A549 (cell line): ENCODE measurements at regions not wholly inside any gene's neighbourhood (a gene's known extent, or its start where the extent isn't known, plus 50 kb on each side); places are given as distances from the start of the nearest gene placed in this dataset.
A peak's percentile ranks its signal among the peaks of the same experiment; 100 is the strongest.

ENCODE experiments used
- ATAC-seq, 2 experiments: fragments of 200-7000 bp in 1 of 2; fragments of >200 bp in 1 of 2; cut with Nextera tagmentation in 1 of 2; cut with Tn5 transposase in 1 of 2; 3 replicates each; pipeline versions ENCODE4 v1.8.0 to v1.9.1; 2018 to 2020; ENCODE audit warnings: mild to moderate bottlenecking in 1 of 2, moderate library complexity in 1 of 2
- CTCF ChIA-PET: fragments of 300-600 bp; sonication (Branson Sonifier 250); formaldehyde crosslinking; extraction: SDS; loops from one replicate; lab custom pipeline; 2021; ENCODE audit warnings: antibody characterized with exemption, inconsistent platforms; lab: Yijun Ruan, JAX
- POLR2A ChIA-PET: fragments of 350-600 bp; formaldehyde crosslinking; extraction: SDS; loops from one replicate; lab custom pipeline; 2021; ENCODE audit warnings: antibody characterized with exemption, inconsistent platforms; lab: Yijun Ruan, JAX
- DNase-seq, 2 experiments: peaks; one replicate each; pipeline versions ENCODE4 v3.0.0 to v3.0.0-alpha.2; 2011 to 2016; ENCODE audit warnings: low read depth in 1 of 2, low spot score in 1 of 2
- FAIRE-seq: peaks from 2 replicates; lab custom pipeline; 2011; peaks lifted over from hg19 to GRCh38; lab: Jason Lieb, UNC
- H3K27ac ChIP-seq, 2 experiments: fragments of >200 bp; sonication (Bioruptor Twin); formaldehyde crosslinking; 3 replicates each; pipeline ENCODE4 v1.5.1; 2016 to 2017
- H3K4me1 ChIP-seq: fragments of >200 bp; sonication (Bioruptor Twin); formaldehyde crosslinking; 3 replicates; pipeline ENCODE4 v1.6.1; 2016
- H3K4me2 ChIP-seq: fragments of >200 bp; sonication (Bioruptor Twin); formaldehyde crosslinking; 3 replicates; pipeline ENCODE4 v1.6.1; 2016
- H3K4me3 ChIP-seq: fragments of >200 bp; sonication (Bioruptor Twin); formaldehyde crosslinking; 3 replicates; pipeline ENCODE4 v1.5.1; 2016
- H3K9me3 ChIP-seq: fragments of >200 bp; sonication (Bioruptor Twin); formaldehyde crosslinking; 3 replicates; pipeline ENCODE4 v1.6.1; 2016
- BHLHE40 ChIP-seq: IDR thresholded peaks from 2 replicates; pipeline ENCODE4 v1.6.1; 2012; ENCODE audit warnings: low read depth, low read length, inconsistent platforms
- CBX8 ChIP-seq: fragments of 200-600 bp; sonication (generic); IDR thresholded peaks from 2 replicates; pipeline ENCODE4 v1.6.1; 2016
- CHD2 ChIP-seq: fragments of 150-350 bp; IDR thresholded peaks from 2 replicates; pipeline ENCODE4 v1.6.1; 2014; ENCODE audit warnings: low read length; ENCODE audit not compliant: partially characterized antibody
- EHF ChIP-seq: fragments of 250-450 bp; sonication (Bioruptor Pico); IDR thresholded peaks from 2 replicates; pipeline ENCODE4 v1.5.0; 2020; ENCODE audit warnings: mild to moderate bottlenecking
- ESRRA ChIP-seq: fragments of 150-350 bp; IDR thresholded peaks from 2 replicates; pipeline ENCODE4 v1.6.1; 2014; ENCODE audit warnings: mild to moderate bottlenecking, low read length, borderline replicate concordance
- FOSL2 ChIP-seq, 2 experiments: fragments of 450-650 bp in 1 of 2; fragments of >200 bp in 1 of 2; sonication (Bioruptor Twin) in 1 of 2; formaldehyde crosslinking; IDR thresholded peaks; 2 replicates each; pipeline versions ENCODE4 v1.5.0 to v1.6.1; 2016 to 2020; ENCODE audit warnings: mild to moderate bottlenecking in 1 of 2, moderate library complexity in 1 of 2
- HDAC2 ChIP-seq: fragments of 200-600 bp; sonication (generic); IDR thresholded peaks from 2 replicates; pipeline ENCODE4 v1.6.1; 2016
- HEYL ChIP-seq: fragments of 250-450 bp; sonication (Bioruptor Pico); IDR thresholded peaks from 2 replicates; pipeline ENCODE4 v1.8.0; 2021; ENCODE audit warnings: mild to moderate bottlenecking, moderate library complexity
- HOXA7 ChIP-seq: fragments of 250-450 bp; sonication (Bioruptor Pico); IDR thresholded peaks from 2 replicates; pipeline ENCODE4 v1.5.0; 2020; ENCODE audit warnings: mild to moderate bottlenecking, moderate library complexity
- MAZ ChIP-seq: fragments of 150-350 bp; IDR thresholded peaks from 2 replicates; pipeline ENCODE4 v1.6.1; 2014; ENCODE audit warnings: antibody characterized with exemption, low read depth, low read length, borderline replicate concordance
- NFE2L2 ChIP-seq: fragments of 150-350 bp; conservative IDR thresholded peaks from 2 replicates; pipeline ENCODE4 v1.6.1; 2014; ENCODE audit warnings: low read length
- NPAS2 ChIP-seq: fragments of 250-450 bp; sonication (Bioruptor Pico); IDR thresholded peaks from 2 replicates; pipeline ENCODE4 v1.8.0; 2022; ENCODE audit warnings: mild to moderate bottlenecking, moderate library complexity, borderline replicate concordance
- PHF8 ChIP-seq: fragments of 200-600 bp; sonication (generic); IDR thresholded peaks from 2 replicates; pipeline ENCODE4 v1.6.1; 2016; ENCODE audit warnings: low read depth, mild to moderate bottlenecking, antibody characterized with exemption, moderate library complexity, borderline replicate concordance
- POLR2A ChIP-seq: IDR thresholded peaks from 2 replicates; pipeline ENCODE4 v1.6.1; 2012; ENCODE audit warnings: mild to moderate bottlenecking, low read length
- POLR2AphosphoS2 ChIP-seq: conservative IDR thresholded peaks from 2 replicates; pipeline ENCODE4 v1.6.1; 2012; ENCODE audit warnings: low read length, improper control_type of control experiment, inconsistent platforms
- RARB ChIP-seq: fragments of 250-450 bp; sonication (Bioruptor Pico); IDR thresholded peaks from 2 replicates; pipeline ENCODE4 v1.8.0; 2021; ENCODE audit warnings: mild to moderate bottlenecking, moderate library complexity
- RFX5 ChIP-seq: fragments of 450-650 bp; IDR thresholded peaks from 2 replicates; pipeline ENCODE4 v1.7.1; 2014; ENCODE audit warnings: antibody characterized with exemption, mild to moderate bottlenecking, moderate library complexity
- RNF2 ChIP-seq: fragments of 200-600 bp; sonication (generic); IDR thresholded peaks from 2 replicates; pipeline ENCODE4 v1.6.1; 2016; ENCODE audit warnings: low read depth, mild to moderate bottlenecking, antibody characterized with exemption, moderate library complexity, borderline replicate concordance
- SREBF2 ChIP-seq: fragments of 450-650 bp; IDR thresholded peaks from 2 replicates; pipeline ENCODE4 v1.6.1; 2014; ENCODE audit warnings: mild to moderate bottlenecking, moderate library complexity
- ZNF302 ChIP-seq: fragments of 250-450 bp; sonication (Bioruptor Pico); IDR thresholded peaks from 2 replicates; pipeline ENCODE4 v1.9.0; 2021; ENCODE audit warnings: inconsistent platforms, mild to moderate bottlenecking, moderate library complexity
- WGBS: methylation state at CpG from one replicate; pipeline ENCODE4 v1.1.6; 2017; ENCODE audit errors: missing lambda C conversion rate; 5-methylcytosine and 5-hydroxymethylcytosine counted together
- TF ChIP-seq, protein P1 (sequence below): fragments of >200 bp; sonication (Bioruptor Twin); formaldehyde crosslinking; IDR thresholded peaks from 3 replicates; pipeline ENCODE4 v1.6.1; 2016
- TF ChIP-seq, protein P2 (sequence below): fragments of 150-350 bp; IDR thresholded peaks from 2 replicates; pipeline ENCODE4 v1.6.1; 2014; ENCODE audit warnings: low read depth, mild to moderate bottlenecking, low read length
- TF ChIP-seq, protein P3 (sequence below): fragments of 250-450 bp; sonication (Bioruptor Pico); IDR thresholded peaks from 2 replicates; pipeline ENCODE4 v1.5.0; 2020; ENCODE audit warnings: low read depth, mild to moderate bottlenecking, moderate library complexity
- TF ChIP-seq, protein P4 (sequence below): fragments of >200 bp; sonication (Bioruptor Twin); formaldehyde crosslinking; IDR thresholded peaks from 3 replicates; pipeline ENCODE4 v1.5.1; 2016

DNA sequence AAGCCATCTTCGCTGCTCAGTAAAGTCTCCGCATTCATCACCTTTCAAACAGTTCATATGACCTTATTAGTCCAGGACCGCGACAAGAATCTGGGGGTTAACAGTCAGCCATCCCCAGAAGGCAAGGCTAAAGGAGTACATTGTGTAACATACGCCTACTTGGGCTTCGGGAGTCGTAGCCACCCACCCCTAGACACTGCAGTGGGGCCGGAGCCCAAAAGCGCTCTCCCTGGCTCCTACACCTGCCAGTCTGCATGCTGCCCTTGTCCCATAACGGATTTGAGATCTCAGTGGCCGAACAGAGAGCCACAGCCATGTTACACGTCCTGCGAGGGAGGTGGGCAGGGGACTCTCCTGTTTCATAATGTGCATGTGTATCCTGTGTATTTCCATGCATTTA is 1405.5 kb downstream of the GRIK2 start:
- no peak for FAIRE-seq
- no peaks in the 10 kb centered on the region for H3K4me1 ChIP-seq
- TF ChIP-seq RFX5 (no peak), POLR2AphosphoS2 (no peak), NPAS2 (CRISPR knock-in tag) (no peak), EHF (CRISPR knock-in tag) (no peak), PHF8 (no peak), FOSL2 (IDR thresholded peaks at IDR 0.05) (no peak), FOSL2 (CRISPR knock-in tag; IDR thresholded peaks at IDR 0.05) (no peak), ESRRA (no peak), MAZ (no peak), RARB (CRISPR knock-in tag) (no peak), CHD2 (no peak), NFE2L2 (no peak), CBX8 (no peak), POLR2A (no peak), HDAC2 (no peak), ZNF302 (no peak), SREBF2 (no peak), RNF2 (no peak)
- TF ChIP-seq, protein P1, sequence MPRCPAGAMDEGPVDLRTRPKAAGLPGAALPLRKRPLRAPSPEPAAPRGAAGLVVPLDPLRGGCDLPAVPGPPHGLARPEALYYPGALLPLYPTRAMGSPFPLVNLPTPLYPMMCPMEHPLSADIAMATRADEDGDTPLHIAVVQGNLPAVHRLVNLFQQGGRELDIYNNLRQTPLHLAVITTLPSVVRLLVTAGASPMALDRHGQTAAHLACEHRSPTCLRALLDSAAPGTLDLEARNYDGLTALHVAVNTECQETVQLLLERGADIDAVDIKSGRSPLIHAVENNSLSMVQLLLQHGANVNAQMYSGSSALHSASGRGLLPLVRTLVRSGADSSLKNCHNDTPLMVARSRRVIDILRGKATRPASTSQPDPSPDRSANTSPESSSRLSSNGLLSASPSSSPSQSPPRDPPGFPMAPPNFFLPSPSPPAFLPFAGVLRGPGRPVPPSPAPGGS: no peak
- TF ChIP-seq, protein P2, sequence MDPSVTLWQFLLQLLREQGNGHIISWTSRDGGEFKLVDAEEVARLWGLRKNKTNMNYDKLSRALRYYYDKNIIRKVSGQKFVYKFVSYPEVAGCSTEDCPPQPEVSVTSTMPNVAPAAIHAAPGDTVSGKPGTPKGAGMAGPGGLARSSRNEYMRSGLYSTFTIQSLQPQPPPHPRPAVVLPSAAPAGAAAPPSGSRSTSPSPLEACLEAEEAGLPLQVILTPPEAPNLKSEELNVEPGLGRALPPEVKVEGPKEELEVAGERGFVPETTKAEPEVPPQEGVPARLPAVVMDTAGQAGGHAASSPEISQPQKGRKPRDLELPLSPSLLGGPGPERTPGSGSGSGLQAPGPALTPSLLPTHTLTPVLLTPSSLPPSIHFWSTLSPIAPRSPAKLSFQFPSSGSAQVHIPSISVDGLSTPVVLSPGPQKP: no peak
- TF ChIP-seq, protein P3, sequence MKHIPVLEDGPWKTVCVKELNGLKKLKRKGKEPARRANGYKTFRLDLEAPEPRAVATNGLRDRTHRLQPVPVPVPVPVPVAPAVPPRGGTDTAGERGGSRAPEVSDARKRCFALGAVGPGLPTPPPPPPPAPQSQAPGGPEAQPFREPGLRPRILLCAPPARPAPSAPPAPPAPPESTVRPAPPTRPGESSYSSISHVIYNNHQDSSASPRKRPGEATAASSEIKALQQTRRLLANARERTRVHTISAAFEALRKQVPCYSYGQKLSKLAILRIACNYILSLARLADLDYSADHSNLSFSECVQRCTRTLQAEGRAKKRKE (CRISPR knock-in tag): no peak
- TF ChIP-seq, all 56 proteins: peak for 0
- ChIA-PET CTCF (no interaction called here), POLR2A (no interaction called here)
- Histone ChIP-seq H3K4me2 (no peak overlapping the region), H3K9me3 (no peaks in the 10 kb centered on the region), H3K4me3 (no peak overlapping the region), H3K27ac (no peak overlapping the region)
- 51% methylated on average over 13 of the region's 13 CpGs for WGBS
- ATAC-seq (no peak), DNase-seq (no peak)

- no peak overlapping the region for H3K4me3 ChIP-seq
- ATAC-seq (peak in 1 of 2 experiments; percentile 54; a peak in 2 of 6 replicates), FAIRE-seq (no peak), DNase-seq (peak in 1 of 2 experiments; percentile 2)
- WGBS: 25% methylated on average over 12 of the region's 13 CpGs
- no peak overlapping the region for H3K4me2 ChIP-seq
- CTCF ChIA-PET: no interaction called here
- POLR2A ChIA-PET: no interaction called here
- H3K9me3 ChIP-seq: no peaks in the 10 kb centered on the region
- TF ChIP-seq RNF2 (no peak), FOSL2 (IDR thresholded peaks at IDR 0.05) (no peak), FOSL2 (CRISPR knock-in tag; IDR thresholded peaks at IDR 0.05) (no peak), HEYL (CRISPR knock-in tag) (no peak), HOXA7 (CRISPR knock-in tag) (no peak), BHLHE40 (no peak)
- TF ChIP-seq, protein P4, sequence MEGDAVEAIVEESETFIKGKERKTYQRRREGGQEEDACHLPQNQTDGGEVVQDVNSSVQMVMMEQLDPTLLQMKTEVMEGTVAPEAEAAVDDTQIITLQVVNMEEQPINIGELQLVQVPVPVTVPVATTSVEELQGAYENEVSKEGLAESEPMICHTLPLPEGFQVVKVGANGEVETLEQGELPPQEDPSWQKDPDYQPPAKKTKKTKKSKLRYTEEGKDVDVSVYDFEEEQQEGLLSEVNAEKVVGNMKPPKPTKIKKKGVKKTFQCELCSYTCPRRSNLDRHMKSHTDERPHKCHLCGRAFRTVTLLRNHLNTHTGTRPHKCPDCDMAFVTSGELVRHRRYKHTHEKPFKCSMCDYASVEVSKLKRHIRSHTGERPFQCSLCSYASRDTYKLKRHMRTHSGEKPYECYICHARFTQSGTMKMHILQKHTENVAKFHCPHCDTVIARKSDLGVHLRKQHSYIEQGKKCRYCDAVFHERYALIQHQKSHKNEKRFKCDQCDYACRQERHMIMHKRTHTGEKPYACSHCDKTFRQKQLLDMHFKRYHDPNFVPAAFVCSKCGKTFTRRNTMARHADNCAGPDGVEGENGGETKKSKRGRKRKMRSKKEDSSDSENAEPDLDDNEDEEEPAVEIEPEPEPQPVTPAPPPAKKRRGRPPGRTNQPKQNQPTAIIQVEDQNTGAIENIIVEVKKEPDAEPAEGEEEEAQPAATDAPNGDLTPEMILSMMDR: no peak
- TF ChIP-seq, protein P1: no peak
- TF ChIP-seq, protein P3 (CRISPR knock-in tag): no peak
- H3K4me1 ChIP-seq: no peaks in the 10 kb centered on the region
- no peak overlapping the region for H3K27ac ChIP-seq
Observed at GRCh38 chr6:102798636-102799035, 1405.1 kb downstream of the GRIK2 start.
